SHP77 treated with DMSO at 0.1 percent for 48 hours (cell line): ENCODE measurements at regions not wholly inside any gene's neighbourhood (a gene's known extent, or its start where the extent isn't known, plus 50 kb on each side); places are given as distances from the start of the nearest gene placed in this dataset.

Experiments
- DNase-seq: peaks from one replicate; lab custom pipeline; 2025; lab: John Stamatoyannopoulos, UW

- no peak for DNase-seq
Measured at GRCh38 chr4:30939684-30940083, 219.5 kb downstream of the PCDH7 start.

DNA sequence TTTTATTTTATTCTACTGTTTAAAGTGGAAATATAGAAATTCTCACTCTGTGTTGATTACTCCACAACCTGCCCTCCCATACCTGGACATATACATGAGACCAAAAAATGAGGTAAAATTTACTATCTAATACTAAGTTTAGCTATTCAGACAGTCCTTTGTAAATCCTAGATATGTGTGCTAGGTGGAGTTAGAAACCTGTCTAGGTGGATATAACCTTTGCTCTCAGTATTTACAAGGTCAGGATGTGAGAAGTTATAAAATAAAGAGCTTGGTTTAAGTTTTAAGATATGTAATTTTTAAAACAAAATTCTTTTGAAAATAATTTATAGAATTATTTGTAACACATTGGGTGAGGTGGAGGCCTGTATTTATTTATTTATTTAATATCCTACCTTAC is 221.5 kb downstream of the PCDH7 start:
- DNase-seq: no peak

DNA sequence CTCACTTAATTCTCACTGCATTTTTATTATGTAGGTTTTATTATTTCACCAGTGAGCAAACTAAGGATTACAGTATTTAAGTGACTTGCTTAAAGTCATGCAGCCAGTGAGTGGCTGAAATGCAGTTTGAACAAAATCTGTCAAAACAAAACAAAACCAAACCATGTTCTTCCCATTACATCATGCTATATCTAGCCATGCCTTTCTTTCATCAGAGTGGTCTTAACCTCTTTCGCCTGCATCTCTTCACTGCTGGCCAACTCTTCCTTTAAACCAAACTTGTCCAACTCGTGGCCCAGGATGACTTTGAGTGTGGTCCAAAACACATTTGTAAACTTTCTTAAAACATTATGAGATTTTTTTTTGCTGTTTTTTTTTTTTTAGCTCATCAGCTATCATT is 223.2 kb downstream of the PCDH7 start:
- no peak for DNase-seq

GRCh38 chr4:30945586-30945985 is 225.4 kb downstream of the PCDH7 start:
- no peak for DNase-seq

DNA sequence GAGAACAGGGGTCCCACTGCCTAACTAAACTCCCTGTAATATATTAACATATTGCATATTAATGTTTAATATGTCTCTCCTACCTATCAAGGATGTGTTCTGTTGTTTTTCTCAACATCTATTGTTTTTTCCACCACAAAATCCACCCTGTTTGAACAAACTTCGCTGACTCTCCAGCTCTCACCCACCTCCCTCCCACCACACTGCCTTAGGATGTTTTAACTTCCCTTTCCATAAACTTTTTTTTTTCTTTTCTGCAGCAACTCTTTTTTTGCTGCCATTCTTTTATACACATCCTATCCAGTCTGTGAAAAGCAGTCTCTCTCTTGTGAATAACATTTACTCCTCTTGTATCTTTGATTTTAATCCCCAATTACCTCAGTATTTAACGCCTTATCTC is 226.1 kb downstream of the PCDH7 start:
- no peak for DNase-seq

GRCh38 chr4:30948653-30949052 is 228.5 kb downstream of the PCDH7 start:
- no peak for DNase-seq

DNA sequence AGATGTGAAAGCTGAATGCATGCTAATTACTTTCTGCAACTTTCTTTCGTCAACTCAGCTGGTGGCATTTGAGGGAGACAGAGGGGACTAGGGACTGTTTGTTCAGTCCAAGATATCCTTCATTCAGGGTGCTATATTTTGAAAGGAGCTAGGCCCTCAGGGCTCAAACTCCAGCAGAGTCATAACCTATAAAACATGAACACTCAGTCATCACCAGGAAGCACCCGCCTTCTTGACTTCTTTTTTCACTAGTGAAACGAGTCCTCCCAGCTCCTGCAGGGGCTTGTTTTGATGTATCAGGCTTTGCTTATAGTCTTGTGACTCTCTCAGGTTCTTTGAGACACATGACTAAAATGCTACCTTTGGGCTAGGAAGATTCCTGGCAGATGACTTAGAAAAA is 230.6 kb downstream of the PCDH7 start:
- DNase-seq: no peak

GRCh38 chr4:30952526-30953219 is 232.5 kb downstream of the PCDH7 start:
- DNase-seq: no peak

DNA sequence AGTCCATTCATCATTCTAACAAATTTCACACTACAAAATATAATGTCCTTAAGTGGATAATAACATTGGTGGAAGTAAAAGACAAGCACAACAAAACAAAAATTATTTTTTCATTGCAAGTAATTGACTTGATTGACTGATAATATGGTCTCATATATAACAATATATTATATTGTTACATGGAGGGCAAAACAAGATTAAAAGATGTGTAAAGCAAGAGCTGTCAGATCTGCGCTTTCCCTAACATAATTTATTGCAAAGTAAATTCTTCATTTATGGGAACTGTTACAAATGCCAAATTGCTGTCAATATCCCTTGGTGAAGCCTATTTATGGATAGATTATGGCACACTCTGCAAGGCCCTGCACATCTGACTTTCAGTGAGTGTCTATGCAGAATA is 233.6 kb downstream of the PCDH7 start:
- no peak for DNase-seq

GRCh38 chr4:30956916-30957315 is 236.7 kb downstream of the PCDH7 start:
- DNase-seq: no peak

- no peak for DNase-seq
Measured at GRCh38 chr4:30957706-30958105, 237.5 kb downstream of the PCDH7 start.

DNA sequence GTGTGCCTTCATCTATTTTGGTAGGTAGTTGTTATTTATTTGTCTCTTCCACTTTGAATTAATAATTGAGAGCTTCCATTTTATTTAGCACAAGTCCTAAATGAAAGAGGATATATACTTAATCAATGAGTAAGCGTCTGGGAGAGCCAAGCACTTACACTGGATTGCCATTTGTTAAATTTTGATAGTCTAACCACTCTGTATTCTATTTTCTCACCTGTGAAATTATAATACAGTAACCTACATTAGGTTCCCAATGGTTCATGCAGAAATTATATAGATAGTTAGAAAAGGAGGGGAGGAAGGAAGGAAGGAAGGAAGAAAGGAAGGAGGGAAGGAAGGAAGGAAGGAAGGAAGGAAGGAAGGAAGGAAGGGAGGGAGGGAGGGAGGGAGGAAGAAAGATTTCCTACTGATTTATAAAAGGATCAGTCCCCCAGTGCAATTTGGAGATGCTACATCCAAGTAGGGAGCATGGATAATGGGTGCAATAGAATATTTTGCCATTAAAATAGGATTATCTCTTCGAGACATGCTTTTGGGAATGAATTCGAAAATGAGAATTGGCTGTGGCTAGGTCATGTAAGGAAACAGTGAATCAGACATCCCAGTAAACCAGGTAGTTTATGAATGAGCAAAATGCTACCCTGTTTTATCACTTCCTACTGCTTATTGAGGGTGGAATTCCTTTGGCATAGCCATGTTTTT is 239.8 kb downstream of the PCDH7 start:
- no peak for DNase-seq

DNA sequence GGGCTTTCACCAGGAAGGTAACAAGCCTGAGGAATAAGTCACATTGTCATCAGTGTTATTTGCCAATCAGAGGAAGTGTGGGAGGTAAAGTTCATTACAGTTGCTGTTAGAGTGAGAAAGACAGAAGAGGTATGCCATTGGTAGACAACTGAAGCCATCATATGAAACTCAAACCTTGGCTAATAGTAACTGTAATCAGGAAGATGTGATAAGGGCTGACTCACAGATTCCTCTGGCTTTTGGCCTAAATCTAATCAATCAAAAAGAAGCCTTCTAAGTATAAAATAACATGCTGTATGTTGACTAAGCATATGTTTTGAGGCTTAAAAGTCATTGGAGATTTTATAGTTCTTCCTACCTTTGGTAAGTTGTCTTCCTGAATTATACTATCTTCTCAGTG is 242.8 kb downstream of the PCDH7 start:
- no peak for DNase-seq

- DNase-seq: no peak
Measured at GRCh38 chr4:30968926-30969325, 248.8 kb downstream of the PCDH7 start.

- no peak for DNase-seq
Measured at GRCh38 chr4:30972542-30972941, 252.4 kb downstream of the PCDH7 start.

DNA sequence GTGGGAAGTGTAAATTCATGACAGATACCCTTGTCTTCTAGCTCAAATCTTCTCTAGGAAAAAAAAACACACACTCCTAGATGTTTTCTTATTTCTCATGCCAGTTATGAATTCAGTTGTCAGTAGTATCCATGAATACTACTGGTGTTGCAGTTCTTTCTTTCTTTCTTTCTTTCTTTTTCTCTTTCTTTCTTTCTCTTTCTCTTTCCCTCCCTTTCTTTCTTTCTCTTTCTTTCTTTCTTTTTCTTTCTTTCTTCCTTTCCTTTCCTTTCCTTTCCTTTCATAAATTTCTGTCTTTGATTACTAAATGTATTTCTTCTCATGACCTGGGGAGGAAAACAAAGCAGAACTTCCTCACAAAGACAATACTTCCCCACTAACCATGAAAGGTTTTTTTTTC is 253.8 kb downstream of the PCDH7 start:
- no peak for DNase-seq

- no peak for DNase-seq
Measured at GRCh38 chr4:30979402-30979801, 259.2 kb downstream of the PCDH7 start.

DNA sequence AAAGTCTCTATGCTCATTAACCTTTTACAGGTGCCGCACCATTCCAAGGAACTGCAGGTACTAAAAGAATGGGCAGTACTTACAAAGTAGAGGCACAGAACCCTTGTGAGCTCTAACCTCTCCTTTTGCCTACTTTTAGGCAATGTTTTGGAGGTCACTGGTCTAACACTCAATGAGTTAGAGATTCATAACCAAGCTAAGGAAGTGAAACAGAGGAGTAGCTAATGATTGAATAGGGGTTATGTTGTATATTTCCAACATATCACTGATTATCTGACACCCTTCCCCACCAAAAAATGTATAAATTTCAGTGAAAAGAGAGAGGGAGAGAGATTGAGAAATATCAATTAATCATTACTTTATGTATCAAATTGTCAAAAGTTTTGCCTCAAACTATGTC is 269.3 kb downstream of the PCDH7 start:
- DNase-seq: no peak

DNA sequence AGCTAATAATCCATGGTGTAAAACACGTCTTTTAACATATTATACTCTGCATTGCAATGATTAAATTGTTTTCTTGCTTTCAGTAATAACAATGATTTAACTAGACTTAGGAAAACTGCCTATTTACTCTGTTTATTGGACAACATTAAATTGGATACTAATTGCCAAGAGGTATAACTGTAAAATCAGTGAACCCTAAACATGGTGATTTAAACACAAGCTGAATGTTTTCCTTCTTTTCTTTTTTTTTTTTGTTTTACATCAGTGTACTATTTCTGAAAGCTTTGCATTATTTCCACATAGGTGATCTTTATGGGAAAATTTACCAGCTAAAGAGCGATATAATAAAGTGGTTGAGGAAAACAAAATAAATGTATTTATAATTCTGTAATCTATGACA is 276.7 kb downstream of the PCDH7 start:
- DNase-seq: no peak

- DNase-seq: no peak
Measured at GRCh38 chr4:31005037-31005436, 284.9 kb downstream of the PCDH7 start.

DNA sequence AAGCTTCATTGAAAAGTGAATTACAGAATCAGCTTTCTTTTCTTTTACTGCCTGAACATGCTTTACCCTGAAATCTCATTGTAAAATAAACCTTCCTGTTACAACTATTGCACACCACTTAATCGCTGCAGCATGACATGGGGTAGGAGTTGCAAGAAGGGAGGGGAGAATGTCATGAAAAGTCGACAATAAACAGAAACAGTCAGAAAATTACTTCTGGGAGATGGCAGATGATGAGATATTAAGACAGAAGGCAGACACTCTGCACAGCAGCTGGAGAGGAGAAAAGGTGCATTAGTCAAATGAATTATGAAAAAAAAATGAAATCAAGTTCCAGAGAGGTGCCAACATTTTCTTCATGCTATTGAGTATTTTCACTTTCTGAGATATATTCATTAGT is 287.7 kb downstream of the PCDH7 start:
- DNase-seq: no peak

DNA sequence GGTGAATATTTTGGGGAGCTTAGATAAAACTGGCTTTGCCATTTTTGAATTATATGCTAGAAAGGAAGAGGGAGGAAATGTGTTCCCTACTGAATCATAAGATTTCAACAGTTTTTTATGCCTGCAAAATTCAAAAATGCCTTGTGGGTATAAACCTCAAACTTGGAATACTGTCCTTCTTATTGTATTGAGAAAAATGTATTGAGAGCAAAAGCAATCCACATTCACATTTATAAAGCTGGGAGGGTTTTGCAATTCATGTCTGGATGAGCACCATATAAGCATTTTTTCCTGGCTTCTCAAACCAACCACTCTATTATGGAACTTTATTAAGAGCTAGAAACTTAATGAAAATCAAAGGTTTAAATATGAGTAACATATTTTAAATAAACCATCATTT is 289.8 kb downstream of the PCDH7 start:
- DNase-seq: no peak

DNA sequence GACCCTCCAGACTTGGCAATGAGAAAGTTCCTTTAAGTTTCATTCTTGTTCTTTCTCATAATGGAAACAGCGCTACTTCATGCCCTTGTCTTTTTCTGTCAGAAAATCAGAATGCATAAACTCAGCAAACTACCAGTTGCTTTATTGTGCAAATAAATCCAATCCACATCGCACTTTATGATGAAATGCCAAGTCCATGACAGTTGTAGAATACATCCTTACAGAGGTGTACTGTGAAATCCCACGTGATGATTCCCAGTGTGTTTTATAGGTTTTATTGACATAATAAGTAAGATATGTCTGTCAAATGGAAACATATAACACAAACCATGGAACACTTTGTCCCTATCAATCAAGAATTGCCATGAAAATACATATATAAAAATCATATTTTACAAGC is 295.0 kb downstream of the PCDH7 start:
- no peak for DNase-seq
